GM21786 (cell line): ENCODE measurements at regions not wholly inside any gene's neighbourhood (a gene's known extent, or its start where the extent isn't known, plus 50 kb on each side); places are given as distances from the start of the nearest gene placed in this dataset.

Experiments used
- ATAC-seq: cut with Tn5 transposase; IDR thresholded peaks from one replicate; pipeline ENCODE4 v1.9.1; 2021; ENCODE audit not compliant: unreplicated experiment

GRCh38 chr2:236317938-236318396, 53.8 kb upstream of the ASB18 start:
- ATAC-seq = no peak

- ATAC-seq = no peak
Observed at GRCh38 chr2:236318401-236318800, 54.2 kb upstream of the ASB18 start.

- ATAC-seq = no peak
Observed at GRCh38 chr2:236319036-236319435, 54.8 kb upstream of the ASB18 start.

- ATAC-seq = no peak
Observed at GRCh38 chr2:236321415-236321814, 57.2 kb upstream of the ASB18 start.

GRCh38 chr2:236333417-236334121, 69.4 kb upstream of the ASB18 start:
- ATAC-seq = no peak

- ATAC-seq = no peak
Observed at GRCh38 chr2:236334122-236334876, 70.1 kb upstream of the ASB18 start.

- ATAC-seq = no peak
Observed at GRCh38 chr2:236335696-236336574, 71.7 kb upstream of the ASB18 start.

GRCh38 chr2:236336575-236337464, 72.6 kb upstream of the ASB18 start:
- ATAC-seq = no peak

- ATAC-seq = no peak
Observed at GRCh38 chr2:236337465-236338325, 73.5 kb upstream of the ASB18 start.

- no peak for ATAC-seq
Observed at GRCh38 chr2:236338495-236339184, 74.4 kb upstream of the ASB18 start.

- ATAC-seq = no peak
Observed at GRCh38 chr2:236340251-236340650, 76.0 kb upstream of the ASB18 start.

- ATAC-seq = no peak
Observed at GRCh38 chr2:236341067-236341466, 76.9 kb upstream of the ASB18 start.

- no peak for ATAC-seq
Observed at GRCh38 chr2:236341721-236342120, 77.5 kb upstream of the ASB18 start.

- ATAC-seq = no peak
Observed at GRCh38 chr2:236342507-236342906, 78.3 kb upstream of the ASB18 start.

- no peak for ATAC-seq
Observed at GRCh38 chr2:236342951-236343350, 78.7 kb upstream of the ASB18 start.

GRCh38 chr2:236343400-236344161, 79.4 kb upstream of the ASB18 start:
- no peak for ATAC-seq

- ATAC-seq = no peak
Observed at GRCh38 chr2:236344446-236344845, 80.2 kb upstream of the ASB18 start.

GRCh38 chr2:236345081-236345714, 81.0 kb upstream of the ASB18 start:
- no peak for ATAC-seq
